ENCODE measurements at regions not wholly inside any gene's neighbourhood (a gene's known extent, or its start where the extent isn't known, plus 50 kb on each side); places are given as distances from the start of the nearest gene placed in this dataset.

GRCh38 chr7:19352305-19352695 is 207.1 kb upstream of the FERD3L start:
- TF ChIP-seq CTCF (IDR thresholded peaks at IDR 0.05) (no peak), POLR2A (IDR thresholded peaks at IDR 0.05) (no peak)
